Activated B cell treated with CpG ODN at 0.5 μM for 24 hours (primary cell): ENCODE measurements at regions not wholly inside any gene's neighbourhood (a gene's known extent, or its start where the extent isn't known, plus 50 kb on each side); places are given as distances from the start of the nearest gene placed in this dataset.

Experiments
- ATAC-seq: fragments of 200-7000 bp; cut with Tn5 transposase; one replicate; pipeline ENCODE4 v1.10.0; 2021; ENCODE audit warnings: low read depth, mild to moderate bottlenecking, moderate library complexity
- CTCF ChIA-PET: fragments of 350-600 bp; sonication (Branson Sonifier 250); formaldehyde crosslinking; loops from one replicate; lab custom pipeline; 2021; ENCODE audit warnings: antibody characterized with exemption; lab: Charles Lee
- POLR2A ChIA-PET: fragments of 350-600 bp; sonication (Branson Sonifier 250); formaldehyde crosslinking; loops from one replicate; lab custom pipeline; 2021; ENCODE audit warnings: antibody characterized with exemption; lab: Charles Lee
- DNase-seq: peaks from one replicate; pipeline ENCODE4 v3.0.0; 2022
- H3K27ac Mint-ChIP-seq: one replicate; pipeline ENCODE4 v1.8.0; 2020; ENCODE audit warnings: mixed read lengths
- H3K27me3 Mint-ChIP-seq: one replicate; pipeline ENCODE4 v1.8.0; 2021; ENCODE audit warnings: mixed read lengths
- H3K36me3 Mint-ChIP-seq: one replicate; pipeline ENCODE4 v1.8.0; 2021; ENCODE audit warnings: low read depth, mixed read lengths
- H3K4me1 Mint-ChIP-seq: one replicate; pipeline ENCODE4 v1.8.0; 2021; ENCODE audit warnings: mixed read lengths
- H3K4me3 Mint-ChIP-seq: one replicate; pipeline ENCODE4 v1.8.0; 2020; ENCODE audit warnings: mild to moderate bottlenecking, mixed read lengths
- H3K9me3 Mint-ChIP-seq: one replicate; pipeline ENCODE4 v1.8.0; 2020; ENCODE audit warnings: mixed read lengths
- CTCF ChIP-seq: fragments of 200-600 bp; IDR thresholded peaks from one replicate; pipeline ENCODE4 v1.8.0; 2022; ENCODE audit warnings: antibody characterized with exemption, mild to moderate bottlenecking
- intact Hi-C: fragments of 100-400 bp; cut with micrococcal nuclease; formaldehyde crosslinking; loops from one replicate; pipeline ENCODE4 v1.15.1; 2024

- H3K4me3 Mint-ChIP-seq = no peak overlapping the region
- H3K4me1 Mint-ChIP-seq = no peaks in the 10 kb centered on the region
- ChIA-PET POLR2A (no interaction called here), CTCF (no interaction called here)
- no peak overlapping the region for H3K27ac Mint-ChIP-seq
- no peak for ATAC-seq
- intact Hi-C loops = no loop called here
- H3K9me3 Mint-ChIP-seq = peaks cover 4% of the 10 kb centered on the region
- H3K36me3 Mint-ChIP-seq = no peaks in the 10 kb centered on the region
- H3K27me3 Mint-ChIP-seq = no peaks in the 10 kb centered on the region
- DNase-seq = no peak
- TF ChIP-seq CTCF = no peak
These were observed 232.3 kb downstream of the SNRPN start for GRCh38 chr15:25186906-25187645.

- POLR2A ChIA-PET = no interaction called here
- no peak for TF ChIP-seq CTCF
- peaks cover 4% of the 10 kb centered on the region for H3K9me3 Mint-ChIP-seq
- no peak overlapping the region for H3K4me3 Mint-ChIP-seq
- H3K4me1 Mint-ChIP-seq = no peaks in the 10 kb centered on the region
- intact Hi-C loops = no loop called here
- CTCF ChIA-PET = no interaction called here
- DNase-seq (no peak), ATAC-seq (no peak)
- H3K27me3 Mint-ChIP-seq = no peaks in the 10 kb centered on the region
- H3K36me3 Mint-ChIP-seq = no peaks in the 10 kb centered on the region
- H3K27ac Mint-ChIP-seq = no peak overlapping the region
These were observed 233.3 kb downstream of the SNRPN start for GRCh38 chr15:25188051-25188450.

GRCh38 chr15:25188551-25189101 lies 233.8 kb downstream of the SNRPN start:
- Mint-ChIP-seq H3K4me1 (no peaks in the 10 kb centered on the region), H3K9me3 (peaks cover 4% of the 10 kb centered on the region), H3K27ac (no peak overlapping the region), H3K4me3 (no peak overlapping the region), H3K27me3 (no peaks in the 10 kb centered on the region), H3K36me3 (no peaks in the 10 kb centered on the region)
- intact Hi-C loops = no loop called here
- POLR2A ChIA-PET = no interaction called here
- ATAC-seq = no peak
- TF ChIP-seq CTCF = no peak
- CTCF ChIA-PET = no interaction called here
- DNase-seq = no peak

GRCh38 chr15:25189551-25189950 lies 234.8 kb downstream of the SNRPN start:
- Mint-ChIP-seq H3K27ac (no peak overlapping the region), H3K9me3 (peaks cover 4% of the 10 kb centered on the region), H3K4me1 (no peaks in the 10 kb centered on the region), H3K27me3 (no peaks in the 10 kb centered on the region), H3K36me3 (no peaks in the 10 kb centered on the region), H3K4me3 (no peak overlapping the region)
- TF ChIP-seq CTCF = no peak
- ChIA-PET CTCF (no interaction called here), POLR2A (no interaction called here)
- intact Hi-C loops = no loop called here
- DNase-seq (no peak), ATAC-seq (no peak)

- Mint-ChIP-seq H3K36me3 (no peaks in the 10 kb centered on the region), H3K27me3 (no peaks in the 10 kb centered on the region), H3K4me1 (no peaks in the 10 kb centered on the region), H3K27ac (no peak overlapping the region), H3K9me3 (peaks cover 2% of the 10 kb centered on the region), H3K4me3 (no peak overlapping the region)
- ATAC-seq = no peak
- intact Hi-C loops = no loop called here
- POLR2A ChIA-PET = no interaction called here
- TF ChIP-seq CTCF = no peak
- no peak for DNase-seq
- CTCF ChIA-PET = no interaction called here
These were observed 237.9 kb downstream of the SNRPN start for GRCh38 chr15:25192651-25193050.
